ENCODE measurements at regions not wholly inside any gene's neighbourhood (a gene's known extent, or its start where the extent isn't known, plus 50 kb on each side); places are given as distances from the start of the nearest gene placed in this dataset.

GRCh38 chr20:51272401-51272800 lies 249.5 kb upstream of the KCNG1 start:
- TF ChIP-seq ELK1 (IDR thresholded peaks at IDR 0.05; ENCODE audit: borderline replicate concordance, low read depth, low read length) (no peak), CTCF (conservative IDR thresholded peaks at IDR 0.05; ENCODE audit: low read depth, low read length) (no peak), POLR2A (IDR thresholded peaks at IDR 0.05; ENCODE audit: low read depth, low read length) (no peak), USF2 (IDR thresholded peaks at IDR 0.05; ENCODE audit: low read depth, low read length) (no peak), MXI1 (IDR thresholded peaks at IDR 0.05; ENCODE audit: borderline replicate concordance, low read depth, low read length) (no peak), CEBPB (IDR thresholded peaks at IDR 0.05; ENCODE audit: low read depth, low read length) (no peak), RAD21 (IDR thresholded peaks at IDR 0.05; ENCODE audit: low read length) (no peak), RCOR1 (IDR thresholded peaks at IDR 0.05; ENCODE audit: insufficient replicate concordance, low read length) (no peak), RFX5 (IDR thresholded peaks at IDR 0.05; ENCODE audit: low read depth, low read length) (no peak), MAFK (IDR thresholded peaks at IDR 0.05; ENCODE audit: low read depth, low read length) (no peak), MAZ (IDR thresholded peaks at IDR 0.05; ENCODE audit: borderline replicate concordance, low read depth, low read length) (no peak), FOS (IDR thresholded peaks at IDR 0.05; ENCODE audit: low read depth, low read length) (no peak), BHLHE40 (IDR thresholded peaks at IDR 0.05; ENCODE audit: low read depth, low read length) (no peak)

Data from IMR-90 (cell line).